ENCODE measurements at regions not wholly inside any gene's neighbourhood (a gene's known extent, or its start where the extent isn't known, plus 50 kb on each side); places are given as distances from the start of the nearest gene placed in this dataset.
"Not testable (repeated sequence)": the region's sequence is repeated elsewhere in the genome, so short reads cannot be mapped to it uniquely, and the experiment has no call there.

DNA sequence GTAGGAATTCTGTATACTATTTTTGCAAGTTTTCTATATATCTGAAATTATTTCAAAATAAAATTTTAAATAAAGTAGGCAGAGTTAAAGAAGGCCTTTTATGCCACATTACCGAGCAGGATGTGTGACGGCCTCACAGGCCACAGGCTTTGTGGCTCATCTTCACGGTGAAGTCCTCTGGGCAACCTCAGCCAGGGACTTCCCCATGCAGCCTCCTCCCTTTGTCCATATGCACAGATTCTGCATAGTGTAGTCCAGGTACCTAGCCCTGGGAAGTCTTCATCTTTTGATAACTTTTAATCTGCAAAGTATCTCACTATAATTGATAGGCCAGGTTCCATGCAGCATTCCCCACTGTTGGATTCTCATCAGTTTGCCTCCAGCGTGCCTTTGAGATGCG is 62.8 kb downstream of the ARHGAP11B start:
- not testable (repeated sequence) for DNase-seq (ENCODE audit: low read depth)

- DNase-seq (ENCODE audit: low read depth): not testable (repeated sequence)
These were observed 64.2 kb downstream of the ARHGAP11B start for GRCh38 chr15:30690153-30690552.

DNA sequence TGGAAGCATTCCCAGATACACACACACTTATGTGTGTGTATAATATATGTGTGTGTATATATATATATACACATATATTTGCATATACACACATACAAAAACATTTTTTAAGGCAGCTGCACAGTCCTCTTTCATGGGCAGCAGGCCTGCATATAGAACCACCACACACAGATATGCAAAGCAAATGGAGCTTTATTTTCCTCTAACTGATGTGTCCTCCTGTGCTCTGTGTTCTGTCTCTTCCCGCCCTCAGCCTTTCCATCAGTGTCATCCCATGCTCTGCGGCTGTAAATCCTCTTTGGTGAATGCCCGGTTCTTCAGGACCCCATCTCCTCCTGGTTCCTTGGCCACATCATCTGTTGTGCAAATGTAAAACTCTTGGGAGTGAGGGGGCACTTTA is 69.9 kb downstream of the ARHGAP11B start:
- DNase-seq (ENCODE audit: low read depth): not testable (repeated sequence)

DNA sequence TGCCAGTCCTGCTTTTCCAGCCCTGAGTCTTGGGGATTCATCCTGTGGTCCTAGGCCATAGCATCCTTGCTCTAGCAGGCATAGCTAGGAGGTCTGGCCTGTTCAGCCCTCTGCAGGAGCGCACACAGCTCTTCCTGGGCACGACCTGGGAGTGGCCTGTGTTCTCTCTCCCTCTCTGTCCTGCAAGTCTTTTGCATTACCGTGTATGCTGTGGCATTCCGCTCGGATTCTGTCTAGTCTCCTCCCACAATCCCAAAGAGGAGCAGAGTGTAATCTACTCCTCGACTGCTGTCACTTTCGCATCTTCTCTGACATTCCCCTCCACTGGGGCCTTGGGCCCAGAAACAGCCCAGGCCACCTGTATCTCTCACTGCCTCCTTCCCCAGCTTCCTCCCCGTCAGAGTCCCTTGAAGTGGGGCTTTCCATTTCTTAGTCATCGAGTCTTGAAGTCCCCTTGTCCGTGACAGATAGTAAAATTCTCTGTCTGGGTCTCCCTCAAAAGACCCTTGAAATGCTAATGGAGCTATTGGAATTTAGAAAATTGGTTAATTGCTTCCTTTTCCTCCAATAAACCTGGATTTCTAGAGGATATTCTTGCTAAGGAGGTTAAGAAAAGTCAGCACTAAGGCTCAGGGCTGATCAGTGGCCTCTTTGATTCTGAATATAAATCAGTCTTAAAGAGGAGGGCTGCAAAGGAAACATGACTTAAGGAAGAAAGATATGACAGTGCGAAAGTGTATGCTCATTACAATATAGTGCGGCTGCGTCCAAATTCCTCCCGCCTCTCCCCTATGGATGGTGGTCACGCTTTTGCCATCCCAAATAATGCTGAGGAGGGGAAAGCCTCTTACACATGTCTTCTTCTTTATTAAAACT is 70.7 kb downstream of the ARHGAP11B start:
- not testable (repeated sequence) for DNase-seq (ENCODE audit: low read depth)

GRCh38 chr15:30697315-30697685 is 71.4 kb downstream of the ARHGAP11B start:
- DNase-seq (ENCODE audit: low read depth): not testable (repeated sequence)

DNA sequence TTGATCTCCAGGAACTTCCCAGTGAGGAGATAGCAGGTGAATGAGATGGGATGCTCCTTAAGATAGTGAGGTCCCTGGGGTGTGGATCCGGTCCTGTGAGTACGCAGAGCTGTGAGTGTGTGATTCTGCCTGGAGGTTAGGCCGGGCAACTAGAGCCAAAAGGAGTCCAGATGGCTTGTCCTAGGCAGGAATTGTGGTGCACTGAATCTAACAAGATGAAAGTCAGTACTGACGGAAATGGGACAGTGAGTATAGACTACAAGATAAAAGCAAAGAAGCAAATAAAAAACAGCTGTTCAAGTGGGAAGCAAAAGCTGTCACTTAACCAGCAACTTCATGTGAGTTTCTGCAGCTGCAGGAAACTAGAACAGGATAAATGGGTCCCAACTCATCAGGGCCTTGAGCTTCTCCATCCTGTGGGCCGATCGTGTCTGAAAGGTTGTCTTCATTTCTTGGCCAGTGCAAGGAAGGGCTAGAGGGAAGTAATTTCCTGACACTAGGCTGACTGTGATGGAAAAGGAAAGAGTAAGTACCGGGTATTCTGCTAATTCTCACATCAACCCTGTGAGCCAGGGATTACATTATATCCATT is 74.2 kb downstream of the ARHGAP11B start:
- DNase-seq (ENCODE audit: low read depth): not testable (repeated sequence)

DNA sequence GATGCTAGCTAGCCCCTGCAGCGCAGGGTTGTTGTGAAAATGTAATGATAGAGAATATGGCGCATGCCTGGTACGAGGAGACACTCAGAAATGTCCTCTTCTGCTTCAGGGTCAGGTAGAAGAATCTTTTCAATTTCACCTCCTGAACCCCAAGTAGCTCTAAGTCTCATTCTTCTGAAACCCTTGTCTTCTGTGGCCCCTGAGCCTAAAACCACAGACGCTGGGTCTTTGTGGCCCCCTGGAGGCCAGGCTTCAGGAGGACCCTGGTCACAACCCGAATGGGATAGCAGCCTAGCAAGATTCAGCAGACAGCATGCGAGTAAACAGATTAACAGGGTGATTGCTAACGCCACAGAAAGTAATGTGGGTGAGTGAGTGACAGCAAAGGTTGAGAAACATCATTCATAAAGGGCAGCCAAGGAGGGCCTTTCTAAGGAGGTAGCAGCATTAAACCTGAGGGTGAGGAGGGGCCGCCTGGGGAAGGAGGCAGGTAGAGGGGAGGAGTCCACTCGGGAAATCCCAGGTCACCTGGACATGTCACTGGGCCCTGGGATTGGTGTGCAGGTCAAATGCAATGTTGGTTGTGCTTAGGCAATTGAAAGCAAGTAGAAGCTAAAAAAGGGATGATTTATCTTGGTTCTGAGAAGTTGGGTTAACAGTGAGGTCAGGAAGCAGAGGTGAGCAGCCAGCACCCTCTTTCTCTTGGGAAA is 82.2 kb downstream of the ARHGAP11B start:
- not testable (repeated sequence) for DNase-seq (ENCODE audit: low read depth)

GRCh38 chr15:30708809-30709208 is 82.9 kb downstream of the ARHGAP11B start:
- not testable (repeated sequence) for DNase-seq (ENCODE audit: low read depth)

DNA sequence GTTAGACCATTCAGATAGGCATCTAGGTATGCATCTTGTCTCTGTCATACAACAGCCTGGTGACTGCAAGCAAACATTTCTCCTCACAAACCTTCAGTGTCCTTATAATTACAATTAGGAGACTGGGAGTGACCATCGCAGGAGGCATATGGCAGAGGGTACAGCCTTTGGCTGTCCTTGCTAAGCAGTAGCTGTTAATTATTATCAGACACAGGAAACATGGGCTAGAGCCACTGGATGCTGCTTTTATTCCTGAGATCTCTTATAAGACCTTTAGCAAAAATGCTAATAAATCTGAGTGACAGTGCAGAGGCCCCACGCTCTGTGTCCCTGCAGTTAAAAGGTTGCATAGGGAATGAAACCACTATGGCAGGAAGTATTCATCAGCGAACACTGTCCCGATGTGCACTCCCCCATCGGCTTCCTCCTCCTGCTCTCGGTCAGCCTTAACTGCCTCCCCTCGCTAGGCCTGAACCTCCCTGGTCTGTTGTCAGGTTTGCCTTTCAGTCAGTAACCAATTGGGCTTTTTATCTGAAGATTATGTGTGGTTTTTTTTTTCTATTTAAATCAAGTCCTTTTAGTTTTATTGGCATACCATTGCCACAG is 92.2 kb downstream of the ARHGAP11B start:
- not testable (repeated sequence) for DNase-seq (ENCODE audit: low read depth)

DNA sequence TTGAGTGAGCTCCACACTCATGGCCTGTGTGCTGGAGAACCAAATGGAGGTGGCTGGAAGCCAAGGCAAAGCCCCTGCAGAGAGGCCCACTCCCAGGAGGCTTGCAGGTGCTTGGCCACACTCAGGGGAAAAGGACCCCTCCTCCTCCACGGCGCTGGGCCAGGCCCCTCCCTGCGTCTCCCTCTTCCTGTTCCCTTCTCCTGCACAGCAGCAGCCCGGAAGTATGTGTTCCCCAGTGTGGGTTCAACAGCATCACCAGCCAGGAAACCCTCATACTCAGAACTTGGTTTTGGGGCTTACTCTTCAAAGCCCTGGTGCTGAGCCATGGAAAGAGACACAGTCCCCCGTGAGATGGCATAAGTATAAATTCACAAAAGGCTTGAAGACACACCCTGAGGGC is 93.4 kb downstream of the ARHGAP11B start:
- DNase-seq (ENCODE audit: low read depth): not testable (repeated sequence)

DNA sequence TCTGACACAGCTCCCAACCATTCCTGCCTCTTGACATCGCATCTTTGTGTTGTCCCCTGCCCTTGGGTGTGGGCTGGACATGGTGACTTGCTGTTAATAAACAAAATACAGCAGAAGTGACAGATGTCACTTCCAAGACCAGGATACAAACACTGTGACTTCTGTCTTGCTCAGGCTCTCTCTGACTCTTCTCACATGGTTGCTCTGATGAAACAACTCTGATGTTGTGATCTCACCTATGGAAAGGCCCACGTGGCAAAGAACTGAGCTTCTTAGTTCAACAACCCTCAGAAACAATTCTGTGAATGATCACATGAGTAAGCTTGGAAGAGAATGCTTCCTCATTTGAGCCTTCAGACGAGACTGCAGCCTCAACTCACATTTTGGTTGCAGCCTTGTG is 94.9 kb downstream of the ARHGAP11B start:
- not testable (repeated sequence) for DNase-seq (ENCODE audit: low read depth)

GRCh38 chr15:30721529-30721928 is 95.6 kb downstream of the ARHGAP11B start:
- not testable (repeated sequence) for DNase-seq (ENCODE audit: low read depth)

DNA sequence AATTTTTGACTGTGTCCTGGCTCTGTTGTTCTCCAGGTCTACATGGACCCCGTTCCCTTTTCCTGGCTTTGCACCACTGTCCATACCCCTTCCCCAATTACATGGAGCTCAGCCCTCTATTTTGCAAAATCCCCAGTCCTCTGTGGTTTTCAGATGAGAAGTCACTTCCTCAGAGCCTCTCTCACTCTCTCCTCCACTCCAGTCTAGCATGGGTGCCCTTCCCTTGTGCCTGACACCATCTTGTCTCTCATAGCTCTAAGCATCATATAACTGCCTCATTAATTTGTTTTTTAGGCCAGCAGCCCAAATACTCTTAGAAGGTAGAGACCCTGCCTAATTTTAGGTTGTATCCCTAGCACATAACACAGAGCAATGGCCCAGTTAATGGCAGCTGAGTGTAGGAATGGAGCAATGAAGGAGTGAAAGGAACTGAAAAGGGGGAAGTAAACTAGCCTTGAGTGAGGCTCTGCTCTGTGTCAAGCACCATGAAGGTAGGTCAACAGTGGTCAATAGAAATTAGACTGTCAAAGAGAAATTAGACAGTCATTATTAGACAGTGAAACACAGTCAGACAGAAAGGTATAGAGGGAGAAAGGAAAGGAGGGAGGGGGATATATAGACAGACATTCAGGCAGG is 97.7 kb downstream of the ARHGAP11B start:
- DNase-seq (ENCODE audit: low read depth): not testable (repeated sequence)

DNA sequence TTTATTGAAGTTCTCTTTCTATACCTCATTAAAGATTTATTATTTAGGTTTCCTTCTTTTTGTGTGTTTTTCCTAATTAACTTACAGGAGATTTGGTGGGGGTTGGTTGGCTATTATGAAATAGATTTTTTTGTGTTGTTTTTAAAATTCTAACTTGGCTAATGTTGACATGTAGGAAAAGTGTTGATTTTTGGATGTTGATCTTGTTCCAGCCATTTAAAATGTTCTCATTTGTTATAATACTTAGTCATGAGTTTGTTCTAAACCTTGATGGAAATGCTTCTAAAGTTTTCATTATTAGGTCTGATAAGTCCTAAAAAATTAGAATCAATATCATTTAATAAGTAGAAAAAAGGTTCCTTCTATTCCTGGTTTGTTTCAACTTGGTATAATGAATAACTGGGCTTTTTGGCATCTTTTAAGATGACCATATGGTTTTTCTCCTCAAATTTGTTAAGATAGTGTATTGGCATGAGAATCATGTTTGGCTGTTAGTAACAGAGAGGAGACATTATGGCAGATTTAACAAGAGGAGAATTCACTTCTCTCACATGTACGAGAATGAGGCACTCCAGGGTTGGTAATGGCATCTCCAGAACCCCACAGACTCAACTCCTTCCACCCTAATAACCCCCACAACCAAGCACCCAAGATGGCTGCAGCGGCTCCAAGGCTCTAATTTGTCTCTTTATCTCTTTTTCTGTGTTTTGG is 104.1 kb downstream of the ARHGAP11B start:
- not testable (repeated sequence) for DNase-seq (ENCODE audit: low read depth)

- not testable (repeated sequence) for DNase-seq (ENCODE audit: low read depth)
These were observed 104.7 kb downstream of the ARHGAP11B start for GRCh38 chr15:30730633-30731032.

- DNase-seq (ENCODE audit: low read depth): not testable (repeated sequence)
These were observed 106.2 kb downstream of the ARHGAP11B start for GRCh38 chr15:30732100-30732499.

DNA sequence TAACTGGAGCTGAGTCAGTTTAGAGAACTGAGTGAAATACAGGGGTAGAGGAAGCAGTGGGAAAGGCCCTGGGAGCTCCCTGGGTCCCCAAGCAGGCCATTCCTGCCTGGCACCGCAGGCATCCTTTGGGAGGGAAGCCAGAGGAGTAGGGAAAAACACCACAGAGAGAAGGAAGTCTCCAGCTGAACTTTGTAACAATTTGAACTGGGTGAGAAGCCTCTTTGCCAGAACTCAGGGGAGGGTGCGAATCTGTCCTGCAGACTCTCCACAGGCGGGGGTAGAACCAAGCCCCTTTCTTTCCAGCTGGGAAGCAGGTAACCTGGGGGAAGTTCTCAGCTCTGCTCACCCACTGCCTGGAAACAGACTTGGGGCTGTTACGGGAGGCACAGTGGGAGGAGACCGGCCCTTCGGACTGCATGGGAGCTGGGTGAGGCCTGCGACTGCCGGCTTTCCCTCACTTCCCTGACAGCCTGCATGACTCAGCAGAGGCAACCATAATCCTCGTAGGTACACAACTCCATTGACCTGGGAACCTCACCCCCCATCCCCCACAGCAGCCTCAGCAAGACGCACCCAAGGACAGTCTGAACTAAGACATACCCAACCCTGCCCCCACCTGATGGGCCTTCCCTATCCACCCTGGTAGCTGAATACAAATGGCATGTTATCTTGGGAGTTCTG is 110.1 kb downstream of the ARHGAP11B start:
- DNase-seq (ENCODE audit: low read depth): not testable (repeated sequence)

GRCh38 chr15:30742796-30743195 is 116.9 kb downstream of the ARHGAP11B start:
- not testable (repeated sequence) for DNase-seq (ENCODE audit: low read depth)

- not testable (repeated sequence) for DNase-seq (ENCODE audit: low read depth)
These were observed 123.1 kb downstream of the ARHGAP11B start for GRCh38 chr15:30749048-30749447.

DNA sequence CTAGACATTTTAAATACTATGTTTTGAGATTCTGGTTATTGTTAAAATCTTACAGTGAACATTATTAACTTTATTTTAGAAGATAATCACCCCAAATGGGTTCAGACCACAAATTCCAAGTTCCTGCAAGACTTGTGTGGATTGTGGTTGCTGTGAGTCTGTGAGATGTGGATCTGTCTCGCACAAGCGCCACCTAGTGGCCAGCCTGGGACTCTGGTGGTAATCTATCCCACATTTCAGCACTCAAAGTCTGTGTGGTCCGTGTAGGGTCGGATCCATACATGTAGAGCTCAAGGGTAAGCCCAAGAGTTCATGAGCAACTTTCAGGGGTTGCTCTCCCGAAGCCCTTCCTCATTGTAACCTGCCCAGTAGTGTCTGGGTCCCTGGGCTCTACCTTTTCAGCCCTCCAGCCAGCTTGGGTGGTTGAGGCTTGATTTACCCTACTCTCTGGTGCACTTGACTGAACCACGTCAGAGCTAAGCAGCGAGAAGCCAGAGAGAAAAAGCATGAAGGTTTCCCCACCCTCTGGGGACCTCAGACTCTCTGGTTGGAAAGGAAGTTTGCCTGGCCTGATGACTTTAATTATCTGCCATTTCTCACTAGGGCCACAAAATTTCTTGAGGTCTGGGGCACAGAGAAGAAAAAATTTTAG is 129.2 kb downstream of the ARHGAP11B start:
- DNase-seq (ENCODE audit: low read depth): peak; percentile 38
